GM10266 (cell line): ENCODE measurements at regions not wholly inside any gene's neighbourhood (a gene's known extent, or its start where the extent isn't known, plus 50 kb on each side); places are given as distances from the start of the nearest gene placed in this dataset.
"Not testable (repeated sequence)": the region's sequence is repeated elsewhere in the genome, so short reads cannot be mapped to it uniquely, and the experiment has no call there.

ENCODE experiments used
- DNase-seq: peaks from one replicate; pipeline ENCODE4 v3.0.0; 2012; ENCODE audit errors: extremely low spot score
- TF ChIP-seq, protein P1 (sequence below): IDR thresholded peaks from 2 replicates; pipeline ENCODE4 v1.5.1; 2012; ENCODE audit warnings: mild to moderate bottlenecking, low read depth; ENCODE audit not compliant: control insufficient read depth, insufficient read depth; ENCODE audit errors: missing control alignments

DNA sequence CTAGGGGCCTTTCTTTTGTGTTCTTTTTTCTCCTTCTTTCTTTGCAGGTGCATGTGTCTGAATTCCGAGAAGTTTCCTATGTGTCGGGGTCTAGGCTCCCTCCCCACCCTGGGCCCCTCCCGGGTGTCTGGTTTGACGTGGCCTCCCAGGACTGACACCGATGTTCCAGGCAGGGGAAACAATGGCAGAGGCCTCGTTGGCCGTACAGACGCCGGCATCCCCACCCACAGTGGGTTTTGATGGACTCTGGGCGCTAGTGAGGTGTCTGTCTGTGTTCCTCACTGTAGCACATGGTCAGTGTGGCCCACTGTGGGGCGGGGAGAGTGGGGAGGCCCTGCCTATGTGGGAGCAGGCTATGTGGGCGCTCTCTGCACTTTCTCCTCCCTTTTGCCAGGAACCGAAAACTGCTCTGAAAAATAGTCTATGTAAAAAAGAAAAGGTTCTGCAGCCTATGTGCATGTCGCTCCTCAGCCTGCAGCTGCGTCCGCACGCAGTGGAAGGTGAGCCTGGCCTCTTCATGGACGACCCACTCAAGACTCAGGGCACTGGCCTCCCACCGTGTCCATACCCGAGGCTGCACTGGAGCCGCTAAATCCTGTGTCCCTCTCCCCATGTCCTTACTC lies 90.9 kb upstream of the ASB18 start:
- TF ChIP-seq, protein P1, sequence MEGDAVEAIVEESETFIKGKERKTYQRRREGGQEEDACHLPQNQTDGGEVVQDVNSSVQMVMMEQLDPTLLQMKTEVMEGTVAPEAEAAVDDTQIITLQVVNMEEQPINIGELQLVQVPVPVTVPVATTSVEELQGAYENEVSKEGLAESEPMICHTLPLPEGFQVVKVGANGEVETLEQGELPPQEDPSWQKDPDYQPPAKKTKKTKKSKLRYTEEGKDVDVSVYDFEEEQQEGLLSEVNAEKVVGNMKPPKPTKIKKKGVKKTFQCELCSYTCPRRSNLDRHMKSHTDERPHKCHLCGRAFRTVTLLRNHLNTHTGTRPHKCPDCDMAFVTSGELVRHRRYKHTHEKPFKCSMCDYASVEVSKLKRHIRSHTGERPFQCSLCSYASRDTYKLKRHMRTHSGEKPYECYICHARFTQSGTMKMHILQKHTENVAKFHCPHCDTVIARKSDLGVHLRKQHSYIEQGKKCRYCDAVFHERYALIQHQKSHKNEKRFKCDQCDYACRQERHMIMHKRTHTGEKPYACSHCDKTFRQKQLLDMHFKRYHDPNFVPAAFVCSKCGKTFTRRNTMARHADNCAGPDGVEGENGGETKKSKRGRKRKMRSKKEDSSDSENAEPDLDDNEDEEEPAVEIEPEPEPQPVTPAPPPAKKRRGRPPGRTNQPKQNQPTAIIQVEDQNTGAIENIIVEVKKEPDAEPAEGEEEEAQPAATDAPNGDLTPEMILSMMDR, result no peak
- no peak for DNase-seq

GRCh38 chr2:236355911-236356310 lies 91.7 kb upstream of the ASB18 start:
- no peak for DNase-seq
- TF ChIP-seq, protein P1, result no peak

DNA sequence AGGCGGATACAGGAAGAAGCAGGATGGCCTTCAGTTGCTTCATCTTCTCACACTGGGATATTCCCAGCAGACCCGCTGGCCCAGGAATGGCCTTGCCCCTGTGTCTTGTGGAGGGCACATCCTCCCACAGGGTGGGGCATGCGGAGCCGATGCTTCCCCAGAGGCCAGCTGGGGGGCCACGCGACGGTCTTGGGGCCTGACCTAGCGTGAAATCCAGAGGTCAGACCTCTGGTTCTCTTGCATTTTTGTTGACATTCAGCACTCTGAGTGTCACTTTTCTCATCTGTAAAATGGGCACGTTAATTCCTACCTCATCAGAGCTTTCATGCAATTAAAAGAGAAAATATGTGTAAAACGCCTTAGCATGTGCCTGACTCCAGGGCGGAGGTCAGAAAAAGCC lies 92.1 kb upstream of the ASB18 start:
- DNase-seq, result not testable (repeated sequence)

GRCh38 chr2:236358482-236358881 lies 94.3 kb upstream of the ASB18 start:
- not testable (repeated sequence) for DNase-seq

DNA sequence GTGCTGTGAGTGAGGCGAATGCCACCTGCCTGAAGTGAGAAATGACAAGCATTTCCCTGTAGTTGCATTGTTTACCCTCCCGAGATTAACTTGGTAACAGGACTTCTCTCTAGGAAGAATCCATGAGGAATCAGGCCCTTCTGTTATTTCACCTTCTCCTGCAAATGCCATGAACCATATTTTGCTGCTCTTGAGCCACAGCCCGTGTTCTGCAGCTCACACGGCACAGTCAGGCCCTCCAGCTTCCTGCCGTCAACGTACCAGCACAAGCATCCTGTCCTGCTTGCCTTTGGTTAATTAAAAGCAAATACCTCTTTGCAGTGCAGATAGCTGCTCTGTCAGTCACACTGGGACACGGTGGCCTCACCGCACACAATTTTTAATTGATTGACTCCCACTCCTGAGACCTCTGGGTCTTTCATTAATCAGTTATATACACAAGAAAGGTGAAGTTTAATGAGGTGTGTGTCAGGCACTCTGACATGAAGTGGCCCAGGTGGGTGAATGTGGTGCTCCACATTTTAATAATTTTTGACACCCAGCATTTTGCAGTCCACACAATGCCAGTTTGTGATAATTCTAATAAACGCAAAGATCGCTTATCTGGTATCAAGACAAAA lies 95.3 kb upstream of the ASB18 start:
- DNase-seq, result no peak
- TF ChIP-seq, protein P1, result no peak

GRCh38 chr2:236360496-236360895 lies 96.3 kb upstream of the ASB18 start:
- no peak for DNase-seq
- TF ChIP-seq, protein P1, result no peak

DNA sequence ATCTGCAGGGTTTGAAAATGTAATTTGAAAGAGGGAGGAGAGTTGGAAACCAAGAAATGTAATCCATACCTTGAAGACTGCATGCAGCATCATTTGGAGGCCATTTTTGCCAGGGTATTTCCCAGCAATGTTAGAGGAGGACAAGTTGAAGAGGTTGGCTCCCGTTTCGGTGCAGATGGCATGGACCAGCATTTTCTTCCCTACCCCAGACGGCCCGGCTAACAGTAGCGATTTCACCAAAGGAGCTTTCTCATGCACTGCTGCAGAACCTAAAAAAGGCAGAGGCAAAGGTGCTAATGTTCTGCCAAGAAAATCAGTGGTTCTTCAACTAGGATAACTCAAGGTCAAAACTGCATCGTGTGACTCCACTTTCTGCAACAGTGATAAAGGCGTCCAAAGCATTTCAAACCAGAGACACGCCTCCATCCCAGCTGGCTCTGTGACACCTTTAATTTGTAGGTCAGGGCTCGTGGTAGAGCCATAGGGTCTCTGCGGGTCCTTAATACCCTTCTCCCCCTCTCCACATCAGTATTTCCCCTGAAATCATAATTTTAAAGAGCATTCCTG lies 99.6 kb upstream of the ASB18 start:
- TF ChIP-seq, protein P1, result no peak
- DNase-seq, result no peak

DNA sequence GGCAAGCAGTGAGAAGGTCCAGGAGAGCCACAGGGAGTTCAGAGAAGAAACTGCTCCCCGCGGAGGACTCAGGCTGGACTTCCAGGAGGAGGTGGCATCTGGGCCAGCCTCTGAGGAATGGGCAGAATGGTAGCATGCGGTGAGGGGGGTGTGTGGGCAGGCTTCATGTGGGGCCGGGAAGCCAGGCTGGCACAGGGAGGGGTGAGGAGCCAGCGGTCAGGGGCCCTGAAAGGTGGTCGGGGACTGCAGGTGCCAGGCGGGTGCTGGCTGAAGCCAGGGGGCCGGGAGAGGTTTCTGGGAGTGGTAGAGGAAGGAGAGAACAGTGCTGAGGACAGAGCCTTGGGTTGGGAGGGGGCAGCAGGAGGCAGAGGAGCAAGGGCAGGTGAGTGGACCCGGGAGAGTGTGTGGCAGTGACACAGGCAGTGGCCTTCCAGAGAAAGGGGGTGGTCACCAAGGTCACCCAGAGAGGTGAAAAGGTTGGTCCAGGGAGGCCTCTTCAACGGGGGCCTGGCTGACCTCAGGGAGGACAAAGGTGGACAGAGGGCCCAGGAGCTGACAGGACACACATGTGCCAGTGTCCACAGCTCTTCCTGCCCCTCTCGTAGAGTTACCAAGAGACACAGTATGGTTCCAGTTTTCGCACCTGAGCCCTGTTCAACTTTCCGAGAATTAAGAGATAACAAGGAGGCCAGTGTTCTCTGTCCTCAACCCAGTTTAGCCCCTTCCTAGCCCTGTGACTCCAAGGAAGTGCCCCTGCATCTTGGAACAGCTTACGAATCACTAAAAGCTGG lies 101.2 kb upstream of the ASB18 start:
- no peak for DNase-seq
- TF ChIP-seq, protein P1, result no peak
